WTC11 (cell line): ENCODE measurements at regions not wholly inside any gene's neighbourhood (a gene's known extent, or its start where the extent isn't known, plus 50 kb on each side); places are given as distances from the start of the nearest gene placed in this dataset.

ENCODE experiments used
- ATAC-seq: fragments of 200-7000 bp; cut with Tn5 transposase; 2 replicates; pipeline ENCODE4 v1.10.0; 2021; ENCODE audit warnings: mild to moderate bottlenecking, moderate library complexity
- CTCF ChIA-PET: fragments of 300-600 bp; sonication (Branson Sonifier 250); formaldehyde crosslinking; loops from one replicate; lab custom pipeline; 2021; ENCODE audit warnings: antibody characterized with exemption; lab: Charles Lee
- POLR2A ChIA-PET: fragments of 350-600 bp; sonication (Branson Sonifier 250); formaldehyde crosslinking; loops from one replicate; lab custom pipeline; 2021; ENCODE audit warnings: antibody characterized with exemption; lab: Charles Lee
- DNase-seq: peaks from one replicate; pipeline ENCODE4 v3.0.0; 2021; ENCODE audit warnings: low spot score
- H3K27ac Mint-ChIP-seq: 2 replicates; pipeline ENCODE4 v1.8.0; 2021; ENCODE audit warnings: mixed read lengths
- H3K27me3 Mint-ChIP-seq: 2 replicates; pipeline ENCODE4 v1.8.0; 2021; ENCODE audit warnings: low read depth, mild to moderate bottlenecking, moderate library complexity, mixed read lengths
- H3K36me3 Mint-ChIP-seq: 2 replicates; pipeline ENCODE4 v1.8.0; 2021; ENCODE audit warnings: mixed read lengths
- H3K4me1 Mint-ChIP-seq: 2 replicates; pipeline ENCODE4 v1.8.0; 2022; ENCODE audit warnings: mixed read lengths
- H3K4me3 Mint-ChIP-seq: 2 replicates; pipeline ENCODE4 v1.8.0; 2021; ENCODE audit warnings: mild to moderate bottlenecking, moderate library complexity, mixed read lengths
- H3K9me3 Mint-ChIP-seq: 2 replicates; pipeline ENCODE4 v1.8.0; 2021; ENCODE audit warnings: mixed read lengths
- FOXP4 ChIP-seq: sonication (generic); formaldehyde crosslinking; IDR thresholded peaks from 2 replicates; pipeline ENCODE4 v1.8.0; 2022; ENCODE audit warnings: mild to moderate bottlenecking, missing genetic modification reagents
- TCF7 ChIP-seq: sonication (generic); formaldehyde crosslinking; IDR thresholded peaks from 2 replicates; pipeline ENCODE4 v1.8.0; 2022; ENCODE audit warnings: mild to moderate bottlenecking, low read depth, missing genetic modification reagents, moderate library complexity
- TF ChIP-seq, protein P1 (sequence below): fragments of 250-450 bp; sonication (Bioruptor Pico); IDR thresholded peaks from 2 replicates; pipeline ENCODE4 v1.9.0; 2021; ENCODE audit warnings: mild to moderate bottlenecking, borderline replicate concordance

DNA sequence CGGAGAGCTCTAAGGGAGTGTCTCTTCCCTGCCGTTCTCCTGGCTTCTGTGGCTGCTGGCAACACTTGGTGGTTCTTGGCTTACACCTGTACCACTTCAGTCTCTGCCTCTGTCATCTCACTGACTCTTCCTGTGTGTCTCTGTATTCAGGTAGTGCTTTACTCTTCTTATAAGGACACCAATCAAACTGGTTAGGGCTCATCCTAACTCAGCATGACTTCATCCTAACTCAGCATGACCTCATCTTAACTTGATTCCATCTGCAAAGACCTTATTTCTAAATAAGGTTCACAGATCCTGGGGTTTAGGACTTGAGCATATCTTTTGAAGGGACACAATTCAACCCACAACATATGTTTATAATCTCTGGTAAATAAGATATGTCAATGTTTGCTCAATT lies 51.6 kb upstream of the DSEL start:
- POLR2A ChIA-PET: interaction anchor here (0.6 kb wide), 1 partner anchor 9 kb away, joined by 11 read pairs; no protein-coding TSS in a partner anchor
- Mint-ChIP-seq H3K4me1 (peaks cover 6% of the 10 kb centered on the region), H3K36me3 (no peaks in the 10 kb centered on the region), H3K4me3 (no peak overlapping the region), H3K27ac (no peak overlapping the region), H3K9me3 (no peaks in the 10 kb centered on the region), H3K27me3 (no peaks in the 10 kb centered on the region)
- ATAC-seq: peak; percentile 66
- CTCF ChIA-PET: no interaction called here
- DNase-seq: no peak
- TF ChIP-seq, protein P1, sequence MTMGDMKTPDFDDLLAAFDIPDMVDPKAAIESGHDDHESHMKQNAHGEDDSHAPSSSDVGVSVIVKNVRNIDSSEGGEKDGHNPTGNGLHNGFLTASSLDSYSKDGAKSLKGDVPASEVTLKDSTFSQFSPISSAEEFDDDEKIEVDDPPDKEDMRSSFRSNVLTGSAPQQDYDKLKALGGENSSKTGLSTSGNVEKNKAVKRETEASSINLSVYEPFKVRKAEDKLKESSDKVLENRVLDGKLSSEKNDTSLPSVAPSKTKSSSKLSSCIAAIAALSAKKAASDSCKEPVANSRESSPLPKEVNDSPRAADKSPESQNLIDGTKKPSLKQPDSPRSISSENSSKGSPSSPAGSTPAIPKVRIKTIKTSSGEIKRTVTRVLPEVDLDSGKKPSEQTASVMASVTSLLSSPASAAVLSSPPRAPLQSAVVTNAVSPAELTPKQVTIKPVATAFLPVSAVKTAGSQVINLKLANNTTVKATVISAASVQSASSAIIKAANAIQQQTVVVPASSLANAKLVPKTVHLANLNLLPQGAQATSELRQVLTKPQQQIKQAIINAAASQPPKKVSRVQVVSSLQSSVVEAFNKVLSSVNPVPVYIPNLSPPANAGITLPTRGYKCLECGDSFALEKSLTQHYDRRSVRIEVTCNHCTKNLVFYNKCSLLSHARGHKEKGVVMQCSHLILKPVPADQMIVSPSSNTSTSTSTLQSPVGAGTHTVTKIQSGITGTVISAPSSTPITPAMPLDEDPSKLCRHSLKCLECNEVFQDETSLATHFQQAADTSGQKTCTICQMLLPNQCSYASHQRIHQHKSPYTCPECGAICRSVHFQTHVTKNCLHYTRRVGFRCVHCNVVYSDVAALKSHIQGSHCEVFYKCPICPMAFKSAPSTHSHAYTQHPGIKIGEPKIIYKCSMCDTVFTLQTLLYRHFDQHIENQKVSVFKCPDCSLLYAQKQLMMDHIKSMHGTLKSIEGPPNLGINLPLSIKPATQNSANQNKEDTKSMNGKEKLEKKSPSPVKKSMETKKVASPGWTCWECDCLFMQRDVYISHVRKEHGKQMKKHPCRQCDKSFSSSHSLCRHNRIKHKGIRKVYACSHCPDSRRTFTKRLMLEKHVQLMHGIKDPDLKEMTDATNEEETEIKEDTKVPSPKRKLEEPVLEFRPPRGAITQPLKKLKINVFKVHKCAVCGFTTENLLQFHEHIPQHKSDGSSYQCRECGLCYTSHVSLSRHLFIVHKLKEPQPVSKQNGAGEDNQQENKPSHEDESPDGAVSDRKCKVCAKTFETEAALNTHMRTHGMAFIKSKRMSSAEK: no peak
- TF ChIP-seq TCF7 (CRISPR knock-in tag) (no peak), FOXP4 (CRISPR knock-in tag) (no peak)
